ENCODE measurements at regions not wholly inside any gene's neighbourhood (a gene's known extent, or its start where the extent isn't known, plus 50 kb on each side); places are given as distances from the start of the nearest gene placed in this dataset.

GRCh38 chr7:31171984-31172383 is 119.9 kb downstream of the ADCYAP1R1 start:
- Histone ChIP-seq H3K4me1 (no peaks in the 10 kb centered on the region), H3K36me3 (no peaks in the 10 kb centered on the region), H3K4me3 (ENCODE audit: low read depth, low read length) (no peak overlapping the region), H3K27me3 (peaks cover 4% of the 10 kb centered on the region), H3K9me3 (no peaks in the 10 kb centered on the region)
- no peak for DNase-seq
- TF ChIP-seq CTCF (IDR thresholded peaks at IDR 0.05; ENCODE audit: low read depth, low read length): no peak

- Histone ChIP-seq H3K4me3 (ENCODE audit: low read depth, low read length) (no peak overlapping the region), H3K9me3 (no peaks in the 10 kb centered on the region), H3K27me3 (peaks cover 4% of the 10 kb centered on the region), H3K36me3 (no peaks in the 10 kb centered on the region), H3K4me1 (no peaks in the 10 kb centered on the region)
- TF ChIP-seq CTCF (IDR thresholded peaks at IDR 0.05; ENCODE audit: low read depth, low read length): no peak
- DNase-seq: no peak
These were observed 119.2 kb downstream of the ADCYAP1R1 start for GRCh38 chr7:31171216-31171785.

All from BE2C (cell line).